Progenitor cell of endocrine pancreas (in vitro differentiated cells): ENCODE measurements at regions not wholly inside any gene's neighbourhood (a gene's known extent, or its start where the extent isn't known, plus 50 kb on each side); places are given as distances from the start of the nearest gene placed in this dataset.

Source experiments
- DNase-seq: peaks from one replicate; pipeline ENCODE4 v3.0.0; 2021; ENCODE audit warnings: low spot score; ENCODE audit not compliant: unreplicated experiment
- H3K27ac Mint-ChIP-seq: 2 replicates; pipeline ENCODE4 v1.8.0; 2021; ENCODE audit warnings: mild to moderate bottlenecking, moderate library complexity, mixed read lengths
- H3K27me3 Mint-ChIP-seq: 2 replicates; pipeline ENCODE4 v1.8.0; 2021; ENCODE audit warnings: mixed read lengths
- H3K36me3 Mint-ChIP-seq: 2 replicates; pipeline ENCODE4 v1.8.0; 2022; ENCODE audit warnings: mixed read lengths; ENCODE audit not compliant: insufficient read depth
- H3K4me1 Mint-ChIP-seq: 2 replicates; pipeline ENCODE4 v1.8.0; 2021; ENCODE audit warnings: low read depth, mixed read lengths
- H3K4me3 Mint-ChIP-seq: 2 replicates; pipeline ENCODE4 v1.8.0; 2021; ENCODE audit warnings: low read depth, mild to moderate bottlenecking, moderate library complexity, mixed read lengths
- H3K9me3 Mint-ChIP-seq: 2 replicates; pipeline ENCODE4 v1.8.0; 2021; ENCODE audit warnings: low read depth, mixed read lengths
- CTCF ChIP-seq: fragments of 200-600 bp; sonication (generic); IDR thresholded peaks from one replicate; pipeline ENCODE4 v1.5.0; 2021; ENCODE audit warnings: antibody characterized with exemption, mild to moderate bottlenecking; ENCODE audit not compliant: unreplicated experiment

GRCh38 chr6:151186306-151186705 lies 53.5 kb upstream of the AKAP12 start:
- no peak for TF ChIP-seq CTCF
- H3K4me1 Mint-ChIP-seq, result peaks cover 11% of the 10 kb centered on the region
- no peaks in the 10 kb centered on the region for H3K36me3 Mint-ChIP-seq
- no peak overlapping the region for H3K4me3 Mint-ChIP-seq
- no peak for DNase-seq
- no peaks in the 10 kb centered on the region for H3K27me3 Mint-ChIP-seq
- peaks cover 5% of the 10 kb centered on the region for H3K9me3 Mint-ChIP-seq
- no peak overlapping the region for H3K27ac Mint-ChIP-seq

- Mint-ChIP-seq H3K4me1 (peaks cover 13% of the 10 kb centered on the region), H3K27me3 (no peaks in the 10 kb centered on the region), H3K4me3 (no peak overlapping the region), H3K9me3 (peaks cover 5% of the 10 kb centered on the region), H3K27ac (no peak overlapping the region), H3K36me3 (no peaks in the 10 kb centered on the region)
- TF ChIP-seq CTCF, result no peak
- DNase-seq, result no peak
Measured at GRCh38 chr6:151186804-151187330, 52.9 kb upstream of the AKAP12 start.
